A673 (cell line): ENCODE measurements at regions not wholly inside any gene's neighbourhood (a gene's known extent, or its start where the extent isn't known, plus 50 kb on each side); places are given as distances from the start of the nearest gene placed in this dataset.

Experiments used
- BruUV-seq: library from RNA; stranded (reverse); fragments of 400-500 nt; replicated peaks from 2 replicates; lab custom pipeline; 2021; lab: Mats Ljungman, UMichigan
- CTCF ChIA-PET: fragments of 300-600 bp; sonication (Branson Sonifier 250); formaldehyde crosslinking; loops from one replicate; lab custom pipeline; 2022; ENCODE audit warnings: antibody characterized with exemption; lab: Charles Lee
- POLR2A ChIA-PET: fragments of 300-600 bp; sonication (Branson Sonifier 250); formaldehyde crosslinking; loops from one replicate; lab custom pipeline; 2022; ENCODE audit warnings: antibody characterized with exemption; ENCODE audit not compliant: low non-redundant PET; lab: Charles Lee
- DNase-seq: peaks from one replicate; pipeline ENCODE4 v3.0.0-alpha.2; 2015; ENCODE audit warnings: low spot score
- H3K27ac ChIP-seq: fragments of 200-600 bp; sonication (generic); 2 replicates; pipeline ENCODE4 v1.5.1; 2016; ENCODE audit warnings: mixed run types, low read depth, mild to moderate bottlenecking, mixed read lengths, antibody characterized with exemption, low read length; ENCODE audit not compliant: poor library complexity, severe bottlenecking
- H3K27me3 ChIP-seq: fragments of 200-600 bp; sonication (generic); replicated peaks from 2 replicates; pipeline ENCODE4 v1.6.1; 2017; ENCODE audit warnings: mixed run types, low read depth, mild to moderate bottlenecking, mixed read lengths, antibody characterized with exemption, low read length; ENCODE audit not compliant: insufficient read depth, poor library complexity
- H3K36me3 ChIP-seq: fragments of 200-600 bp; sonication (generic); 2 replicates; pipeline ENCODE4 v1.6.1; 2016; ENCODE audit warnings: mixed run types, mild to moderate bottlenecking, mixed read lengths, antibody characterized with exemption, low read length; ENCODE audit not compliant: insufficient read depth, poor library complexity, severe bottlenecking
- H3K4me1 ChIP-seq: fragments of 200-600 bp; sonication (generic); 2 replicates; pipeline ENCODE4 v1.6.1; 2017; ENCODE audit warnings: mixed run types, mild to moderate bottlenecking, mixed read lengths, antibody characterized with exemption, low read length; ENCODE audit not compliant: insufficient read depth, poor library complexity, severe bottlenecking
- H3K4me3 ChIP-seq: fragments of 200-600 bp; sonication (generic); 2 replicates; pipeline ENCODE4 v1.5.1; 2016; ENCODE audit warnings: low read depth, mixed run types, mild to moderate bottlenecking, mixed read lengths, low read length; ENCODE audit not compliant: poor library complexity, severe bottlenecking
- H3K9me3 ChIP-seq: fragments of 200-600 bp; sonication (generic); 2 replicates; pipeline ENCODE4 v1.6.1; 2016; ENCODE audit warnings: mixed run types, low read depth, mild to moderate bottlenecking, mixed read lengths, antibody characterized with exemption, low read length; ENCODE audit not compliant: poor library complexity, severe bottlenecking
- EZH2 ChIP-seq: fragments of 200-600 bp; sonication (generic); IDR thresholded peaks from 2 replicates; pipeline ENCODE4 v1.6.1; 2017; ENCODE audit warnings: borderline replicate concordance, low read depth, mild to moderate bottlenecking, mixed read lengths, antibody characterized with exemption, low read length; ENCODE audit not compliant: poor library complexity, severe bottlenecking
- intact Hi-C: fragments of 100-400 bp; cut with micrococcal nuclease; formaldehyde crosslinking; loops from one replicate; pipeline ENCODE4 v1.10.0; 2022; ENCODE audit not compliant: unreplicated experiment
- TF ChIP-seq, protein P1 (sequence below): fragments of 300-800, 200-600 bp; sonication (generic); conservative IDR thresholded peaks from 2 replicates; pipeline ENCODE4 v1.5.1; 2017; ENCODE audit warnings: low read depth, mild to moderate bottlenecking, antibody characterized with exemption, low read length, moderate library complexity, mixed read lengths

DNA sequence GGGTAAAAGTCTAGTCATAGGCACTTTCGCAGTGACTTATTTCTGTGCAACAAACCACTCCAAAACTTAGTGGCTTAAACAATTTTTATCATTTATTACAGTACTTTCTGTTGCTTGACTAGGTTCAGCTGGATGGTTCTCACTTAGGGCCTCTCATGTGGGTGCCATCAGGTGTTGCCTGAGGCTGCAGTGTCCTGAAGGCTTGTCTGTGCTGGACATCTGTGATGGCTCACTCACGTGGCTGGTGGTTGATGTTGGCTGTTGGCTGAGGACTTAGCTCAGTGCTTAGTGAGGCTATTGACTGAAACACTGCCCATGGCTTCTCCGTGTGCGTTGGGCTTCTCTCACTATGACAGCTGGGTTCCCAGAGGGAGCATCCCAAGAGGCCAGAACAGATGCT is 81.4 kb upstream of the GCFC2 start:
- TF ChIP-seq, protein P1, sequence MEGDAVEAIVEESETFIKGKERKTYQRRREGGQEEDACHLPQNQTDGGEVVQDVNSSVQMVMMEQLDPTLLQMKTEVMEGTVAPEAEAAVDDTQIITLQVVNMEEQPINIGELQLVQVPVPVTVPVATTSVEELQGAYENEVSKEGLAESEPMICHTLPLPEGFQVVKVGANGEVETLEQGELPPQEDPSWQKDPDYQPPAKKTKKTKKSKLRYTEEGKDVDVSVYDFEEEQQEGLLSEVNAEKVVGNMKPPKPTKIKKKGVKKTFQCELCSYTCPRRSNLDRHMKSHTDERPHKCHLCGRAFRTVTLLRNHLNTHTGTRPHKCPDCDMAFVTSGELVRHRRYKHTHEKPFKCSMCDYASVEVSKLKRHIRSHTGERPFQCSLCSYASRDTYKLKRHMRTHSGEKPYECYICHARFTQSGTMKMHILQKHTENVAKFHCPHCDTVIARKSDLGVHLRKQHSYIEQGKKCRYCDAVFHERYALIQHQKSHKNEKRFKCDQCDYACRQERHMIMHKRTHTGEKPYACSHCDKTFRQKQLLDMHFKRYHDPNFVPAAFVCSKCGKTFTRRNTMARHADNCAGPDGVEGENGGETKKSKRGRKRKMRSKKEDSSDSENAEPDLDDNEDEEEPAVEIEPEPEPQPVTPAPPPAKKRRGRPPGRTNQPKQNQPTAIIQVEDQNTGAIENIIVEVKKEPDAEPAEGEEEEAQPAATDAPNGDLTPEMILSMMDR: no peak
- no peak for TF ChIP-seq EZH2
- no TSS peak for BruUV-seq
- H3K36me3 ChIP-seq: no peaks in the 10 kb centered on the region
- no peak overlapping the region for H3K27ac ChIP-seq
- intact Hi-C loops: no loop called here
- H3K4me3 ChIP-seq: no peak overlapping the region
- no peaks in the 10 kb centered on the region for H3K9me3 ChIP-seq
- ChIA-PET POLR2A (no interaction called here), CTCF (no interaction called here)
- H3K27me3 ChIP-seq: no peaks in the 10 kb centered on the region
- DNase-seq: no peak
- no peaks in the 10 kb centered on the region for H3K4me1 ChIP-seq

DNA sequence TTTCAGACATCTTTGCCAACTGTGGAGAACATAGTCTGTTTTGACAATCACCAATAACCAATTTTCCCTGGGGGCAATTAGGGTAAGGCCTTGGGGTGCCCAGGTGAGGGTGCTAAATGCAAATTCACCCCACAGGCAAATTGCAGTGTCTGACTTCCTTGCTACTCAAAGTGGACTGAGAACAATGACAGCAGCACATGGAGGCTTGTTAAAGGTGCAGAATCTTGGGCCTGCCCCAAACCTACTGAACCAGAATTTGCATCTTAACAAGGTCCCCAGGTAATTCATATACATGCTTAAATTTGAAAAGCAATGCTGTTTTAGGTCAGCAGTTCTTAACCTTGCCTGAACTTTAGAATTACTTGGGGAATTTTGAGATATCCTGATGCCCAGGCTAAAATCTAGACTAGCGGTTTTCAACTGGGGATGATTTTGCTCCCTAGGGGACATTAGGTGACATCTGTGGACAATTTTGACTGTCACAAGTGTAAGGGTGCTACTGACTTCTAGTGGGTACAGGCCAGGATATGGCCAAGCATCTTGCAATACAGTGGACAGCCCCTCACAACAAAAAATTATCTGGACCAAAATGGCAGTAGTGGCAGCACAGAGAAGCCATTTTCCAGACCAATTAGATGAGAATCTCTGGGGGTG is 80.2 kb upstream of the GCFC2 start:
- intact Hi-C loops: no loop called here
- BruUV-seq: no TSS peak
- H3K27ac ChIP-seq: no peak overlapping the region
- H3K27me3 ChIP-seq: no peaks in the 10 kb centered on the region
- no peaks in the 10 kb centered on the region for H3K36me3 ChIP-seq
- no peaks in the 10 kb centered on the region for H3K4me1 ChIP-seq
- CTCF ChIA-PET: no interaction called here
- TF ChIP-seq, protein P1: no peak
- no peak for TF ChIP-seq EZH2
- no peaks in the 10 kb centered on the region for H3K9me3 ChIP-seq
- DNase-seq: no peak
- POLR2A ChIA-PET: interaction anchor here (0.6 kb wide), 1 partner anchor 697 kb away, joined by 4 read pairs; no protein-coding TSS in a partner anchor
- no peak overlapping the region for H3K4me3 ChIP-seq

DNA sequence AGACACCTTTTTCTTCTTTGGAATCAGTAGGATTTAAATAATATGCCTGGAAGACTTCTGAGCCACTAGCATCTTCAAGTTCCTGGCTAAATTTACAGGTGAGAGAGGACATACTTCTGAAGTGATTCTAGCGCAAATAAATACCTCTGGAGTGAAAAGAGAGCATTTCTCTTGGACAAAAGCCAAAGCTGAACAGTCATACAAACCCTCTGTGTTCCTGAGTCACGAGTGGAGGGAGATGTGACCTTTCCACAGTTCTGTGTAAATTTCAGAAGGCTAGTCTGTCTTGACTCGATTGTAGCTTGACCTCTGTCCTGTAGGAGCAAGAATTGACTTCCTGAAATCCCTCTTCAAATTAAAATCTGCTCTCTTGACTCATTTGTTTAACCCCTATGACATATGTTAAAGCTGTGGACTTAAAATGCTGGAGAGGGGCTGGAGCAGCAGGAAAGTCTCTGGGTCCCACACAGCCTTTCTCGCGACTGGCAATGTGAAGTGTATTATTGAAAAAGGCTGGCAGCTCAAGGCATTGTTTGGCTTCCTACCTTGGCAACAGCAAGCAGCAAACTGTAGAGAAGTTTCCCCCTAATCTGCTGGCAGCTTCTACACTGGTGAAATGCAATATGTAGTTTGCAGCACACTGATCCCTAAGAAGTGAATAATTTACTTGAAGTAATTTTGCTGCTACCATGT is 79.6 kb upstream of the GCFC2 start:
- H3K4me3 ChIP-seq: no peak overlapping the region
- no peak overlapping the region for H3K27ac ChIP-seq
- H3K36me3 ChIP-seq: no peaks in the 10 kb centered on the region
- ChIA-PET POLR2A (no interaction called here), CTCF (no interaction called here)
- intact Hi-C loops: no loop called here
- no peaks in the 10 kb centered on the region for H3K4me1 ChIP-seq
- no peak for TF ChIP-seq EZH2
- TF ChIP-seq, protein P1: no peak
- no peaks in the 10 kb centered on the region for H3K9me3 ChIP-seq
- no peaks in the 10 kb centered on the region for H3K27me3 ChIP-seq
- DNase-seq: no peak
- BruUV-seq: no TSS peak
